SK-N-SH treated with all-trans-retinoic acid at 6 μM for 48 hours (cell line): ENCODE measurements at regions not wholly inside any gene's neighbourhood (a gene's known extent, or its start where the extent isn't known, plus 50 kb on each side); places are given as distances from the start of the nearest gene placed in this dataset.

Experiments
- TOX ChIP-seq: fragments of 250-450 bp; sonication (Bioruptor Pico); IDR thresholded peaks from 2 replicates; pipeline ENCODE4 v1.8.0; 2021; ENCODE audit warnings: mild to moderate bottlenecking, moderate library complexity, borderline replicate concordance
- TSHZ2 ChIP-seq: fragments of 250-450 bp; sonication (Bioruptor Pico); IDR thresholded peaks from 2 replicates; pipeline ENCODE4 v1.5.0; 2020; ENCODE audit warnings: mild to moderate bottlenecking, moderate library complexity
- ZFP30 ChIP-seq: fragments of 450-650 bp; formaldehyde crosslinking; IDR thresholded peaks from 2 replicates; pipeline ENCODE4 v1.5.0; 2022; ENCODE audit warnings: mild to moderate bottlenecking, moderate library complexity

- no peak for TF ChIP-seq TSHZ2 (CRISPR knock-in tag)
- no peak for TF ChIP-seq TOX (CRISPR knock-in tag)
- no peak for TF ChIP-seq ZFP30
Observed at GRCh38 chr2:60659026-60659425, 97.0 kb upstream of the PAPOLG start.
